ENCODE measurements at regions not wholly inside any gene's neighbourhood (a gene's known extent, or its start where the extent isn't known, plus 50 kb on each side); places are given as distances from the start of the nearest gene placed in this dataset.

GRCh38 chr2:8534729-8535468 lies 147.0 kb upstream of the ID2 start:
- H3K9me3 ChIP-seq (ENCODE audit: control insufficient read depth in 1 of 2, low read length in 2 of 2) = peaks cover 0 to 6% of the 10 kb centered on the region in 2 donors
- H3K27ac ChIP-seq (ENCODE audit: low read length) = no peak overlapping the region
- H3K4me1 ChIP-seq (ENCODE audit: control insufficient read depth in 1 of 2, insufficient read depth in 2 of 2, low read length in 2 of 2) = peaks cover 14 to 18% of the 10 kb centered on the region in 2 donors
- peak overlapping the region in 1 of 2 donors; percentile 17 for H3K4me3 ChIP-seq (ENCODE audit: low read depth in 1 of 2, low read length in 2 of 2)
- no peaks in the 10 kb centered on the region for H3K27me3 ChIP-seq (ENCODE audit: low read depth, low read length)
- no peaks in the 10 kb centered on the region for H3K36me3 ChIP-seq (ENCODE audit: control insufficient read depth in 1 of 2, insufficient read depth in 2 of 2, low read length in 2 of 2)

- H3K4me1 ChIP-seq (ENCODE audit: control insufficient read depth in 1 of 2, insufficient read depth in 2 of 2, low read length in 2 of 2) = peaks cover 14 to 18% of the 10 kb centered on the region in 2 donors
- no peak overlapping the region for H3K27ac ChIP-seq (ENCODE audit: low read length)
- H3K9me3 ChIP-seq (ENCODE audit: control insufficient read depth in 1 of 2, low read length in 2 of 2) = peaks cover 0 to 6% of the 10 kb centered on the region in 2 donors
These were observed 146.4 kb upstream of the ID2 start for GRCh38 chr2:8535469-8535795.

GRCh38 chr2:8535821-8536685 lies 145.8 kb upstream of the ID2 start:
- no peak overlapping the region for H3K27ac ChIP-seq (ENCODE audit: low read length)

More at GRCh38 chr2:8535469-8535795, 146.4 kb upstream of the ID2 start:
- Histone ChIP-seq H3K36me3 (ENCODE audit: control insufficient read depth in 1 of 2, insufficient read depth in 2 of 2, low read length in 2 of 2) (no peaks in the 10 kb centered on the region), H3K27me3 (ENCODE audit: low read depth, low read length) (no peaks in the 10 kb centered on the region), H3K4me3 (ENCODE audit: low read depth in 1 of 2, low read length in 2 of 2) (peak overlapping the region in 1 of 2 donors; percentile 17)

GRCh38 chr2:8536686-8537561 lies 144.9 kb upstream of the ID2 start:
- H3K27me3 ChIP-seq (ENCODE audit: low read depth, low read length) = no peaks in the 10 kb centered on the region
- peaks cover 14 to 18% of the 10 kb centered on the region in 2 donors for H3K4me1 ChIP-seq (ENCODE audit: control insufficient read depth in 1 of 2, insufficient read depth in 2 of 2, low read length in 2 of 2)
- no peaks in the 10 kb centered on the region for H3K36me3 ChIP-seq (ENCODE audit: control insufficient read depth in 1 of 2, insufficient read depth in 2 of 2, low read length in 2 of 2)
- no peaks in the 10 kb centered on the region for H3K9me3 ChIP-seq (ENCODE audit: control insufficient read depth in 1 of 2, low read length in 2 of 2)
- H3K27ac ChIP-seq (ENCODE audit: low read length) = no peak overlapping the region
- H3K4me3 ChIP-seq (ENCODE audit: low read depth in 1 of 2, low read length in 2 of 2) = no peak overlapping the region

More at GRCh38 chr2:8535821-8536685, 145.8 kb upstream of the ID2 start:
- Histone ChIP-seq H3K4me1 (ENCODE audit: control insufficient read depth in 1 of 2, insufficient read depth in 2 of 2, low read length in 2 of 2) (peaks cover 14 to 18% of the 10 kb centered on the region in 2 donors), H3K9me3 (ENCODE audit: control insufficient read depth in 1 of 2, low read length in 2 of 2) (peaks cover 0 to 6% of the 10 kb centered on the region in 2 donors), H3K36me3 (ENCODE audit: control insufficient read depth in 1 of 2, insufficient read depth in 2 of 2, low read length in 2 of 2) (no peaks in the 10 kb centered on the region), H3K27me3 (ENCODE audit: low read depth, low read length) (no peaks in the 10 kb centered on the region), H3K4me3 (ENCODE audit: low read depth in 1 of 2, low read length in 2 of 2) (no peak overlapping the region)

- H3K27me3 ChIP-seq (ENCODE audit: low read depth, low read length) = no peaks in the 10 kb centered on the region
- H3K4me3 ChIP-seq (ENCODE audit: low read depth in 1 of 2, low read length in 2 of 2) = no peak overlapping the region
- H3K36me3 ChIP-seq (ENCODE audit: control insufficient read depth in 1 of 2, insufficient read depth in 2 of 2, low read length in 2 of 2) = no peaks in the 10 kb centered on the region
- no peak overlapping the region for H3K27ac ChIP-seq (ENCODE audit: low read length)
- no peaks in the 10 kb centered on the region for H3K9me3 ChIP-seq (ENCODE audit: control insufficient read depth in 1 of 2, low read length in 2 of 2)
- peaks cover 14 to 18% of the 10 kb centered on the region in 2 donors for H3K4me1 ChIP-seq (ENCODE audit: control insufficient read depth in 1 of 2, insufficient read depth in 2 of 2, low read length in 2 of 2)
These were observed 144.2 kb upstream of the ID2 start for GRCh38 chr2:8537562-8538155.

- Histone ChIP-seq H3K9me3 (ENCODE audit: control insufficient read depth in 1 of 2, low read length in 2 of 2) (no peaks in the 10 kb centered on the region), H3K27me3 (ENCODE audit: low read depth, low read length) (no peaks in the 10 kb centered on the region), H3K36me3 (ENCODE audit: control insufficient read depth in 1 of 2, insufficient read depth in 2 of 2, low read length in 2 of 2) (no peaks in the 10 kb centered on the region), H3K4me1 (ENCODE audit: control insufficient read depth in 1 of 2, insufficient read depth in 2 of 2, low read length in 2 of 2) (peaks cover 14 to 18% of the 10 kb centered on the region in 2 donors), H3K27ac (ENCODE audit: low read length) (no peak overlapping the region), H3K4me3 (ENCODE audit: low read depth in 1 of 2, low read length in 2 of 2) (no peak overlapping the region)
These were observed 143.3 kb upstream of the ID2 start for GRCh38 chr2:8538531-8538930.

- no peak overlapping the region for H3K4me3 ChIP-seq (ENCODE audit: low read depth in 1 of 2, low read length in 2 of 2)
- no peak overlapping the region for H3K27ac ChIP-seq (ENCODE audit: low read length)
- no peaks in the 10 kb centered on the region for H3K36me3 ChIP-seq (ENCODE audit: control insufficient read depth in 1 of 2, insufficient read depth in 2 of 2, low read length in 2 of 2)
- H3K9me3 ChIP-seq (ENCODE audit: control insufficient read depth in 1 of 2, low read length in 2 of 2) = no peaks in the 10 kb centered on the region
- H3K4me1 ChIP-seq (ENCODE audit: control insufficient read depth in 1 of 2, insufficient read depth in 2 of 2, low read length in 2 of 2) = peaks cover 14 to 18% of the 10 kb centered on the region in 2 donors
- H3K27me3 ChIP-seq (ENCODE audit: low read depth, low read length) = no peaks in the 10 kb centered on the region
These were observed 142.8 kb upstream of the ID2 start for GRCh38 chr2:8538931-8539621.

GRCh38 chr2:8539743-8540551 lies 141.9 kb upstream of the ID2 start:
- Histone ChIP-seq H3K36me3 (ENCODE audit: control insufficient read depth in 1 of 2, insufficient read depth in 2 of 2, low read length in 2 of 2) (no peaks in the 10 kb centered on the region), H3K4me1 (ENCODE audit: control insufficient read depth in 1 of 2, insufficient read depth in 2 of 2, low read length in 2 of 2) (peaks cover 15 to 22% of the 10 kb centered on the region in 2 donors), H3K27me3 (ENCODE audit: low read depth, low read length) (no peaks in the 10 kb centered on the region), H3K27ac (ENCODE audit: low read length) (peak overlapping the region; percentile 4), H3K9me3 (ENCODE audit: control insufficient read depth in 1 of 2, low read length in 2 of 2) (no peaks in the 10 kb centered on the region), H3K4me3 (ENCODE audit: low read depth in 1 of 2, low read length in 2 of 2) (no peak overlapping the region)

- Histone ChIP-seq H3K27ac (ENCODE audit: low read length) (no peak overlapping the region), H3K9me3 (ENCODE audit: control insufficient read depth in 1 of 2, low read length in 2 of 2) (no peaks in the 10 kb centered on the region), H3K4me3 (ENCODE audit: low read depth in 1 of 2, low read length in 2 of 2) (no peak overlapping the region), H3K27me3 (ENCODE audit: low read depth, low read length) (no peaks in the 10 kb centered on the region), H3K36me3 (ENCODE audit: control insufficient read depth in 1 of 2, insufficient read depth in 2 of 2, low read length in 2 of 2) (no peaks in the 10 kb centered on the region), H3K4me1 (ENCODE audit: control insufficient read depth in 1 of 2, insufficient read depth in 2 of 2, low read length in 2 of 2) (peaks cover 9 to 16% of the 10 kb centered on the region in 2 donors)
These were observed 141.3 kb upstream of the ID2 start for GRCh38 chr2:8540552-8541055.

Measured in muscle layer of duodenum (tissue), 2 donors.